Kidney (tissue), 13 donors: ENCODE measurements at regions not wholly inside any gene's neighbourhood (a gene's known extent, or its start where the extent isn't known, plus 50 kb on each side); places are given as distances from the start of the nearest gene placed in this dataset.

Source experiments
- DNase-seq, 5 donors: peaks; one replicate each; pipeline ENCODE4 v3.0.0-alpha.2; 2013 to 2020
- FAIRE-seq: peaks from 2 replicates; lab custom pipeline; 2012; peaks lifted over from hg19 to GRCh38; lab: Jason Lieb, UNC
- H3K27ac ChIP-seq, 2 donors: one replicate each; pipeline ENCODE4 v1.7.0; 2013; ENCODE audit warnings: low read depth in 2 of 2, low read length in 2 of 2, inconsistent platforms in 1 of 2
- H3K27me3 ChIP-seq: one replicate; pipeline ENCODE4 v1.7.1; 2013; ENCODE audit warnings: low read length, inconsistent platforms; ENCODE audit not compliant: control insufficient read depth, insufficient read depth
- H3K36me3 ChIP-seq, 3 donors: one replicate each; pipeline versions ENCODE4 v1.7.0 to v1.7.1; 2013; ENCODE audit warnings: low read length in 3 of 3, control low read depth in 1 of 3, inconsistent platforms in 1 of 3; ENCODE audit not compliant: insufficient read depth in 3 of 3, control insufficient read depth in 2 of 3
- H3K4me1 ChIP-seq, 3 donors: one replicate each; pipeline versions ENCODE4 v1.7.0 to v1.7.1; 2013; ENCODE audit warnings: low read length in 3 of 3, inconsistent platforms in 1 of 3, low read depth in 1 of 3; ENCODE audit not compliant: control insufficient read depth in 2 of 3, insufficient read depth in 2 of 3
- H3K4me3 ChIP-seq, 3 donors: one replicate each; pipeline versions ENCODE4 v1.7.0 to v1.8.1; 2013; ENCODE audit warnings: low read length in 3 of 3, control low read depth in 1 of 3, inconsistent platforms in 1 of 3
- H3K9ac ChIP-seq, 3 donors: one replicate each; pipeline versions ENCODE4 v1.7.0 to v1.7.1; 2013; ENCODE audit warnings: low read length in 3 of 3, control low read depth in 1 of 3, inconsistent platforms in 1 of 3
- H3K9me3 ChIP-seq, 3 donors: one replicate each; pipeline versions ENCODE4 v1.7.0 to v1.7.1; 2013; ENCODE audit warnings: low read length in 3 of 3, control low read depth in 1 of 3, inconsistent platforms in 1 of 3; ENCODE audit not compliant: control insufficient read depth in 2 of 3, insufficient read depth in 1 of 3
- CTCF ChIP-seq: IDR thresholded peaks from 3 replicates; pipeline ENCODE4 v1.5.1; 2012; ENCODE audit warnings: mild to moderate bottlenecking, moderate library complexity, borderline replicate concordance; ENCODE audit not compliant: insufficient read depth; ENCODE audit errors: extremely low read depth
- intact Hi-C: fragments of 100-400 bp; cut with DNase I; formaldehyde crosslinking; loops from one replicate; pipeline ENCODE4 v1.11.1; 2022
- donor health status: control.
- donor health status: control.
- donor health status: control.
- donor health status: control.
- donor health status: control.
- donor health status: DM: yes; HTN: yes; CAD: no.
- donor health status: Normal renal cell carcinoma (clear cell type).

- DNase-seq = no peak
- Histone ChIP-seq H3K9me3 (no peaks in the 10 kb centered on the region), H3K9ac (no peak overlapping the region), H3K4me1 (peaks cover 0 to 29% (median 3%) of the 10 kb centered on the region in 3 donors), H3K4me3 (no peak overlapping the region), H3K36me3 (no peaks in the 10 kb centered on the region), H3K27ac (peak overlapping the region; percentile 45 to 81), H3K27me3 (no peaks in the 10 kb centered on the region)
- intact Hi-C loops = no loop called here
- no peak for FAIRE-seq
- no peak for TF ChIP-seq CTCF
Observed at GRCh38 chr3:159668461-159668860, 320.2 kb upstream of the IL12A start.

GRCh38 chr3:159668990-159669476 lies 319.6 kb upstream of the IL12A start:
- peak; percentile 80 for FAIRE-seq
- H3K27me3 ChIP-seq = no peaks in the 10 kb centered on the region
- H3K4me1 ChIP-seq = peaks cover 0 to 29% (median 3%) of the 10 kb centered on the region in 3 donors
- DNase-seq = peak in 4 of 5 donors; percentile 18 to 73 (median 53)
- H3K27ac ChIP-seq = peak overlapping the region; percentile 61 to 81
- TF ChIP-seq CTCF = no peak
- intact Hi-C loops = no loop called here
- no peak overlapping the region for H3K4me3 ChIP-seq
- H3K9ac ChIP-seq = no peak overlapping the region
- H3K9me3 ChIP-seq = no peaks in the 10 kb centered on the region
- no peaks in the 10 kb centered on the region for H3K36me3 ChIP-seq

- Histone ChIP-seq H3K9ac (no peak overlapping the region), H3K9me3 (no peaks in the 10 kb centered on the region), H3K36me3 (no peaks in the 10 kb centered on the region), H3K4me3 (no peak overlapping the region), H3K4me1 (peaks cover 0 to 29% (median 3%) of the 10 kb centered on the region in 3 donors), H3K27me3 (no peaks in the 10 kb centered on the region), H3K27ac (peak overlapping the region; percentile 61 to 81)
- no peak for TF ChIP-seq CTCF
- DNase-seq = no peak
- intact Hi-C loops = no loop called here
- no peak for FAIRE-seq
Observed at GRCh38 chr3:159669766-159670165, 318.9 kb upstream of the IL12A start.
